Pancreas (tissue), 10 donors: ENCODE measurements at regions not wholly inside any gene's neighbourhood (a gene's known extent, or its start where the extent isn't known, plus 50 kb on each side); places are given as distances from the start of the nearest gene placed in this dataset.

ENCODE experiments used
- ATAC-seq, 4 donors: fragments of 200-7000 bp; cut with Tn5 transposase; one replicate each; pipeline versions ENCODE4 v1.8.0 to v1.9.1; 2020; ENCODE audit warnings: mild to moderate bottlenecking in 4 of 4, moderate library complexity in 4 of 4
- DNase-seq, 6 donors: peaks; one replicate each; pipeline ENCODE4 v3.0.0-alpha.2; 2020
- FAIRE-seq: peaks from 2 replicates; lab custom pipeline; 2012; peaks lifted over from hg19 to GRCh38; lab: Jason Lieb, UNC
- H3K27ac ChIP-seq, 4 donors: fragments of 200-600 bp; sonication (generic); 1 replicate in 3 of 4; 2 replicates in 1 of 4; pipeline versions ENCODE4 v1.5.0 to v1.8.0; 2020
- H3K27me3 ChIP-seq, 4 donors: fragments of 200-600 bp; one replicate each; pipeline ENCODE4 v1.8.0; 2021
- H3K36me3 ChIP-seq, 3 donors: fragments of 200-600 bp; sonication (generic) in 1 of 3; one replicate each; pipeline versions ENCODE4 v1.5.0 to v1.8.0; 2020 to 2021
- H3K4me1 ChIP-seq, 3 donors: fragments of 200-600 bp; one replicate each; pipeline ENCODE4 v1.8.0; 2021
- H3K4me3 ChIP-seq, 4 donors: fragments of 200-600 bp; sonication (generic) in 2 of 4; one replicate each; pipeline versions ENCODE4 v1.5.0 to v1.8.0; 2020 to 2021
- H3K9me3 ChIP-seq, 4 donors: fragments of 200-600 bp; one replicate each; pipeline ENCODE4 v1.8.0; 2021
- CTCF ChIP-seq, 4 donors: fragments of 200-600 bp; sonication (generic) in 3 of 4; IDR thresholded peaks; one replicate each; pipeline versions ENCODE4 v1.5.0 to v1.8.0; 2021; ENCODE audit warnings: antibody characterized with exemption in 4 of 4
- WGBS, 2 donors: extraction: QIAGEN DNeasy Blood & Tissue Kit; methylation state at CpG; one replicate each; pipeline ENCODE4 v1.1.7; 2013; 5-methylcytosine and 5-hydroxymethylcytosine counted together
- intact Hi-C, 3 donors: fragments of 100-400 bp; cut with DNase I; formaldehyde crosslinking; loops; one replicate each; pipeline versions ENCODE4 v1.11.1 to v1.14.2; 2022
- donor health status: healthy with polysubstance abuse.
- donor health status: DM: no; HTN: no; CAD: no; lungs with moderate emphysema.
- donor health status: DM: no; HTN: no; CAD: no.
- donor health status: control.
- donor health status: control.
- donor health status: Bipolar disorder and iron deficiency.
- donor health status: DM: yes; HTN: yes; CAD: no.
- donor health status: DM: no; HTN: no; CAD: no.
- donor health status: DM: no; HTN: no; CAD: no.
- donor health status: DM: yes; HTN: yes; CAD: no.

GRCh38 chr19:28291874-28292273, 921.1 kb downstream of the UQCRFS1 start:
- intact Hi-C loops, result no loop called here
- Histone ChIP-seq H3K4me3 (no peak overlapping the region), H3K27me3 (no peaks in the 10 kb centered on the region), H3K27ac (no peak overlapping the region), H3K9me3 (no peaks in the 10 kb centered on the region), H3K4me1 (peaks cover 8 to 23% (median 23%) of the 10 kb centered on the region in 3 donors), H3K36me3 (no peaks in the 10 kb centered on the region)
- FAIRE-seq (no peak), DNase-seq (no peak), ATAC-seq (no peak)
- 71 to 92% methylated on average over 4 of the region's 4 CpGs for WGBS, 2 donors
- no peak for TF ChIP-seq CTCF (IDR thresholded peaks at IDR 0.05)

- H3K9me3 ChIP-seq, result no peaks in the 10 kb centered on the region
- no peak overlapping the region for H3K27ac ChIP-seq
- no peak overlapping the region for H3K4me3 ChIP-seq
- TF ChIP-seq CTCF (IDR thresholded peaks at IDR 0.05), result no peak
- no peak for ATAC-seq
- 73 to 79% methylated on average over 3 of the region's 3 CpGs for WGBS, 2 donors
- no peak for DNase-seq
- no peak for FAIRE-seq
- H3K36me3 ChIP-seq, result no peaks in the 10 kb centered on the region
- H3K27me3 ChIP-seq, result no peaks in the 10 kb centered on the region
- intact Hi-C loops, result no loop called here
- H3K4me1 ChIP-seq, result peaks cover 8 to 23% (median 23%) of the 10 kb centered on the region in 3 donors
These were observed 921.8 kb downstream of the UQCRFS1 start for GRCh38 chr19:28290963-28291657.

GRCh38 chr19:28289295-28290063, 923.5 kb downstream of the UQCRFS1 start:
- Histone ChIP-seq H3K4me3 (no peak overlapping the region), H3K27me3 (no peaks in the 10 kb centered on the region), H3K27ac (peak overlapping the region; percentile 22 to 69 (median 57)), H3K36me3 (no peaks in the 10 kb centered on the region), H3K4me1 (peaks cover 8 to 23% (median 23%) of the 10 kb centered on the region in 3 donors), H3K9me3 (no peaks in the 10 kb centered on the region)
- FAIRE-seq, result no peak
- ATAC-seq, result peak; percentile 74 to 84 (median 82)
- TF ChIP-seq CTCF (IDR thresholded peaks at IDR 0.05), result no peak
- DNase-seq, result peak in 4 of 6 donors; percentile 31 to 60 (median 40)
- intact Hi-C loops, result no loop called here
- 18 to 31% methylated on average over 9 of the region's 9 CpGs for WGBS, 2 donors

GRCh38 chr19:28288572-28289264, 924.2 kb downstream of the UQCRFS1 start:
- FAIRE-seq (no peak), ATAC-seq (peak; percentile 80 to 89 (median 85)), DNase-seq (peak in 3 of 6 donors; percentile 31 to 57 (median 34))
- Histone ChIP-seq H3K36me3 (no peaks in the 10 kb centered on the region), H3K9me3 (no peaks in the 10 kb centered on the region), H3K27ac (peak overlapping the region; percentile 22 to 69 (median 57)), H3K4me3 (no peak overlapping the region), H3K27me3 (no peaks in the 10 kb centered on the region), H3K4me1 (peaks cover 8 to 23% (median 23%) of the 10 kb centered on the region in 3 donors)
- intact Hi-C loops, result no loop called here
- 36 to 39% methylated on average over 5 of the region's 5 CpGs for WGBS, 2 donors
- TF ChIP-seq CTCF (IDR thresholded peaks at IDR 0.05), result no peak
